Upper lobe of right lung (tissue), 1 donor: ENCODE measurements at regions not wholly inside any gene's neighbourhood (a gene's known extent, or its start where the extent isn't known, plus 50 kb on each side); places are given as distances from the start of the nearest gene placed in this dataset.

Experiments used
- ATAC-seq: fragments of 200-7000 bp; cut with Tn5 transposase; one replicate; pipeline ENCODE4 v1.9.1; 2020; ENCODE audit warnings: mild to moderate bottlenecking, moderate library complexity
- DNase-seq: peaks from one replicate; pipeline ENCODE4 v3.0.0-alpha.2; 2020
- H3K27ac ChIP-seq: fragments of 200-600 bp; one replicate; pipeline ENCODE4 v1.8.0; 2022
- H3K27me3 ChIP-seq: fragments of 200-600 bp; one replicate; pipeline ENCODE4 v1.8.0; 2022; ENCODE audit warnings: mild to moderate bottlenecking
- H3K36me3 ChIP-seq: fragments of 200-600 bp; one replicate; pipeline ENCODE4 v1.8.0; 2022
- H3K4me1 ChIP-seq: fragments of 200-600 bp; one replicate; pipeline ENCODE4 v1.8.0; 2022
- H3K4me3 ChIP-seq: fragments of 200-600 bp; one replicate; pipeline ENCODE4 v1.8.0; 2022; ENCODE audit warnings: mild to moderate bottlenecking
- H3K9me3 ChIP-seq: fragments of 200-600 bp; one replicate; pipeline ENCODE4 v1.8.0; 2022
- intact Hi-C: fragments of 100-400 bp; cut with DNase I; formaldehyde crosslinking; loops from one replicate; pipeline ENCODE4 v1.11.0; 2022
- TF ChIP-seq, protein P1 (sequence below): fragments of 200-600 bp; IDR thresholded peaks from one replicate; pipeline ENCODE4 v1.8.0; 2022; ENCODE audit warnings: antibody characterized with exemption
- donor health status: DM: no; HTN: yes; CAD: no; lungs with severe emphysema.

DNA sequence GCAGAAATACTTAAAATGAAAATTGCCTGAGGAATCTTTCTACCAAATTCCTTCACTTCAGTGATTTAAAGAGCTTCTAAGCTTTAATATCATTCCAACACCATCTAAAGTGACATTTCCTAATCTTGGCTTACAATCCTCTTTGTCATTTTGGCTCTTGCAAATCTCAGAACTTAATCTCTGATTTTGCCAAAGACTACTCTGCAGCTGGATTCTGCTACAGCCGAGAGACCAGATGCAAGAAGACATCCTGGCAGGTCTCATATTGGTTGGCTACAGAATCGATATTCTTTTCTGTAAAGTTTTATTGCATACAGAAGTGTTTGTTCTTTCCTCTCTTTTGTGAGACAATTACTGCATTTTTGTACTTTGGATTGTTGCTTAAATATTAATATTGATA, 716.5 kb upstream of the LRATD1 start:
- DNase-seq, result no peak
- no peaks in the 10 kb centered on the region for H3K4me1 ChIP-seq

DNA sequence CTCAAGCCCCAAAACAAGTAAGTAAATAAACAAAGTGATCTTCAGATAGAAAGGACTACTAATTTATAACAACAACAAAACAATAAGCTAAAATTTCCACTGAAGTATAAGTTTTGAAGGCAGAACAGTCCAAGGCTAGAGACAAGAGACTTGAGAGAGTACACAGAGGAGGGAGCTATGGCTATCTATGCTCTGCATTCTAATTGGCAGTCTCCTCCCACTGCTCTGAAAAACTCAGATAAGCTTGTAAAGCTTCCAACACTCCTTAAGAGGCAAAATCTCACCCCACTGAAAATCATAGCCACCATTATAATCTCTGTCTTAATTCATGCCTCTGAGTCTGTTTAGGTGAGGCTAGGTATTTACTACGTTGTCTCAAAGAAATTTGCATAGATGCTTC, 714.6 kb upstream of the LRATD1 start:
- TF ChIP-seq, protein P1, sequence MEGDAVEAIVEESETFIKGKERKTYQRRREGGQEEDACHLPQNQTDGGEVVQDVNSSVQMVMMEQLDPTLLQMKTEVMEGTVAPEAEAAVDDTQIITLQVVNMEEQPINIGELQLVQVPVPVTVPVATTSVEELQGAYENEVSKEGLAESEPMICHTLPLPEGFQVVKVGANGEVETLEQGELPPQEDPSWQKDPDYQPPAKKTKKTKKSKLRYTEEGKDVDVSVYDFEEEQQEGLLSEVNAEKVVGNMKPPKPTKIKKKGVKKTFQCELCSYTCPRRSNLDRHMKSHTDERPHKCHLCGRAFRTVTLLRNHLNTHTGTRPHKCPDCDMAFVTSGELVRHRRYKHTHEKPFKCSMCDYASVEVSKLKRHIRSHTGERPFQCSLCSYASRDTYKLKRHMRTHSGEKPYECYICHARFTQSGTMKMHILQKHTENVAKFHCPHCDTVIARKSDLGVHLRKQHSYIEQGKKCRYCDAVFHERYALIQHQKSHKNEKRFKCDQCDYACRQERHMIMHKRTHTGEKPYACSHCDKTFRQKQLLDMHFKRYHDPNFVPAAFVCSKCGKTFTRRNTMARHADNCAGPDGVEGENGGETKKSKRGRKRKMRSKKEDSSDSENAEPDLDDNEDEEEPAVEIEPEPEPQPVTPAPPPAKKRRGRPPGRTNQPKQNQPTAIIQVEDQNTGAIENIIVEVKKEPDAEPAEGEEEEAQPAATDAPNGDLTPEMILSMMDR, result no peak
- intact Hi-C loops, result no loop called here
- ATAC-seq, result no peak
- Histone ChIP-seq H3K27ac (no peak overlapping the region), H3K4me3 (no peak overlapping the region), H3K4me1 (no peaks in the 10 kb centered on the region), H3K9me3 (no peaks in the 10 kb centered on the region), H3K36me3 (no peaks in the 10 kb centered on the region), H3K27me3 (no peaks in the 10 kb centered on the region)
- no peak for DNase-seq

More for the DNA sequence above, 716.5 kb upstream of the LRATD1 start:
- H3K27me3 ChIP-seq, result no peaks in the 10 kb centered on the region
- H3K9me3 ChIP-seq, result no peaks in the 10 kb centered on the region
- TF ChIP-seq, protein P1, result no peak
- ATAC-seq, result no peak
- H3K27ac ChIP-seq, result no peak overlapping the region
- no peak overlapping the region for H3K4me3 ChIP-seq
- no peaks in the 10 kb centered on the region for H3K36me3 ChIP-seq
- intact Hi-C loops, result no loop called here

DNA sequence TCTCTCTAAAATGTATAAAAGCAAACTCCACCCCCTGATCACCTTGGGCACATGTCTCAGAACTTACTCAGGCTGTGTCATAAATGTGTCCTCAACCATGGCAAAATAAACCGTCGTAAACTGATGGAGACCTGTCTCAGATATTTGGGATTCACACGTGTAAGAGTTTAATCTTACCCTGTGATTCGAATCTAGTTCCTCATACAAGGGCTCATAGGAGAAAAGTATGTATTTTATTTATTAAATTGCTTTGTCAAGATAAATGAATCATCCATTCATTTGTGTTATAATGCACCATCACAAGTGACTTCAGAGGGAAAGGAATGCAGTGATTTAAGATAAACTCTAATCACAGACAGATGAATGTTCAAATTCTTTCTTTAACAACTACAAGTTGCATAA, 712.5 kb upstream of the LRATD1 start:
- Histone ChIP-seq H3K9me3 (no peaks in the 10 kb centered on the region), H3K4me3 (no peak overlapping the region), H3K27me3 (no peaks in the 10 kb centered on the region), H3K4me1 (no peaks in the 10 kb centered on the region), H3K36me3 (no peaks in the 10 kb centered on the region), H3K27ac (no peak overlapping the region)
- intact Hi-C loops, result no loop called here
- TF ChIP-seq, protein P1, result no peak
- ATAC-seq (no peak), DNase-seq (no peak)

DNA sequence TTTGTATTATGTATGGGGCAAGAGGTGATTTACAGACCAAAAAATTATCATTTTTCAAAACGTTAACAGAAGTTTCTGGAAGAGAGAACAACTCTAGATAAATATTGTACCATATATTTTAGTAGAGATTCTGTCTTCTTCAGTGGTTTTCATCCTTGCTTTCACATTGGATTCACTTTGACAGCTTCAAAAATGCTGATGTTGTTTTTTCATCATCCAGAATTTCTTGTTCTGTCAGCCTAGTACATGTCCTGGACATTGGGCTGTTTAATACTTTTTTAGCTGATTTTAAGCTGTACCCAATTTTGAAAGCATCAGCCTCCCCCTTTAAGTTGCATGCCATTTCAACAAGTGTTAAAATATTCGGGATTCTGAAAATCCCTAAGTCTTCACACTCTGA, 711.3 kb upstream of the LRATD1 start:
- ATAC-seq, result no peak
- Histone ChIP-seq H3K9me3 (no peaks in the 10 kb centered on the region), H3K27ac (no peak overlapping the region), H3K27me3 (no peaks in the 10 kb centered on the region), H3K4me3 (no peak overlapping the region), H3K36me3 (no peaks in the 10 kb centered on the region), H3K4me1 (no peaks in the 10 kb centered on the region)
- intact Hi-C loops, result no loop called here
- TF ChIP-seq, protein P1, result no peak
- no peak for DNase-seq

DNA sequence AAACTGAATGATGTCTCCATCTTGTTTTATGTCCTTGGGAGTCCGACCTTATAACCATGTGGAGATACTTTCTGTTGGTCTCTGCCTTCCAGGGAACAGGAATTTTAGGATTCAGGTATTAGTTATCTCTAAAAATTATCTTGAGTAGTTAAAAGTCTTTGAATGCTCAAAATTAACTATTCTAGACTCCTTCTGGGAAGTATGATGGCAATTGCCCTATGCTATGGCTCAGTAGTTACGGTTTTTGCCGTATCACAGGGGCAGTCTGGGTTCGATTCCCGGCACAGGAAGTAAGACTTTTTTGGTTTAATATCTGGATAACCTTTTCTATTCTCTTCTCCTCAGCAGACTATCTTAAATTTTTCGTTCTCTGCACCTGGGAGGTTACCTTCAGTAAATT, 708.7 kb upstream of the LRATD1 start:
- TF ChIP-seq, protein P1, result no peak
- no peak overlapping the region for H3K4me3 ChIP-seq
- no peaks in the 10 kb centered on the region for H3K36me3 ChIP-seq
- no peak for ATAC-seq
- no peak for DNase-seq
- no peaks in the 10 kb centered on the region for H3K27me3 ChIP-seq
- no peaks in the 10 kb centered on the region for H3K9me3 ChIP-seq
- intact Hi-C loops, result no loop called here
- H3K4me1 ChIP-seq, result no peaks in the 10 kb centered on the region
- no peak overlapping the region for H3K27ac ChIP-seq

DNA sequence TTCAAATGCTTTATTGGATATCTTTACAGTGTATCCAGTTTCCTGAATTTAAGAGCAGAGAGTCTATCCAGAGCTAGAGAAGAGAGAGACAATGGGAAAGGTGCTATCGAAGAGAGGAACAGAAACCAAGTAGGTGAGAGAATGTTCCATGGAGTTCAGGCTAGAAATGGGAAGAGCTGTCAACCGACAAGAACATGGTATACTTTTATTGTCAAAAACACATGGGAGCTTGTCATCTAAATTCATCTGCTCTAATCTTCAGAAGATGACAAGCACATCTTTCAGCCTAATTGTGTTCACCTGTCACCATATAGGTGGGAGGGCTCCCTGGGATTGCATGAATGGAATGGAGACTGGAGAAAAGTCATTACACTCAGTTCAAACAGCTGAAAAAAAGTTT, 690.4 kb upstream of the LRATD1 start:
- H3K9me3 ChIP-seq, result no peaks in the 10 kb centered on the region
- intact Hi-C loops, result no loop called here
- no peak for DNase-seq

More for the DNA sequence above, 690.4 kb upstream of the LRATD1 start:
- Histone ChIP-seq H3K4me1 (no peaks in the 10 kb centered on the region), H3K36me3 (no peaks in the 10 kb centered on the region), H3K4me3 (no peak overlapping the region), H3K27me3 (no peaks in the 10 kb centered on the region), H3K27ac (no peak overlapping the region)
- TF ChIP-seq, protein P1, result no peak
- ATAC-seq, result no peak
